Retina (tissue), 1 donor: ENCODE measurements at regions not wholly inside any gene's neighbourhood (a gene's known extent, or its start where the extent isn't known, plus 50 kb on each side); places are given as distances from the start of the nearest gene placed in this dataset.
A peak's percentile ranks its signal among the peaks of the same experiment; 100 is the strongest.

ENCODE experiments used
- DNase-seq: peaks from one replicate; pipeline ENCODE4 v3.0.0-alpha.2; 2016

DNA sequence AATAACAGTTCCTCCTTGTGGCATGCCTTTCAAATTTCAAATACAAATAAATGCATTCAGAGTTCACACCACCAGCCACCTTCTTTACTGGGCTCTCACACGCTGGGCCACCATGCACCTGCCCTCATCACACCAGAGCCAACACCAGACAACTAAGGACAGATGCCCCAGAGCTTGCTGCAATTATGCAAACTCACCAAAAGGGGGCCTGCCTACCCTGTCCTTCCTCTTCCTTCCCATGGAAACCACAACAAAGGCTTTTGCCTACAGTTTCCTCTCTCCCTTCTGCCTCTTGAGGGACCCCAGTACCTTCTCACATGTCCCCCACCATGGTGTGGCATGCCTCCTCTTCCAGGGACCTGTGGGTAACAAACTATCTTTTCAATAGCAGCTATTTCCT, 1333.9 kb upstream of the TENM3 start:
- no peak for DNase-seq

GRCh38 chr4:180913750-180914149, 1329.5 kb upstream of the TENM3 start:
- DNase-seq: no peak

DNA sequence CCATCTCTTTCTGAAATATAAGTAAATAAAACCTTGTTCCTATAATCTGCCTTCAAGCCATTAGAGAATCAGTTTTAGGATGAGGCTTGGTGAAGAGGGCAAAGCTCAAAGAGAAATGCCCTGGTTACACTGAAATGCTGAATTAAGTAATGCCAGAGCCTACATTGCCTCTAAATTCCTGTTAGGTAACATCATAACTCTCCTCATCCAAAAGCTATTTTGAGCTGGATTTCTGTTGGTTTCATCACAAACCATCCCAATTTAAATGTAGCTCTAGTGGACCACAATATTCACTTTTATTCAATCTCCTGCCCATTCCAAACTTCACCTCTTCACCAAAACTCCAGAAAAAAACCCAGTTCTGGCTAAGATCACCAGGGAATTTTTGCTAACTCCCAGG, 1319.7 kb upstream of the TENM3 start:
- no peak for DNase-seq

DNA sequence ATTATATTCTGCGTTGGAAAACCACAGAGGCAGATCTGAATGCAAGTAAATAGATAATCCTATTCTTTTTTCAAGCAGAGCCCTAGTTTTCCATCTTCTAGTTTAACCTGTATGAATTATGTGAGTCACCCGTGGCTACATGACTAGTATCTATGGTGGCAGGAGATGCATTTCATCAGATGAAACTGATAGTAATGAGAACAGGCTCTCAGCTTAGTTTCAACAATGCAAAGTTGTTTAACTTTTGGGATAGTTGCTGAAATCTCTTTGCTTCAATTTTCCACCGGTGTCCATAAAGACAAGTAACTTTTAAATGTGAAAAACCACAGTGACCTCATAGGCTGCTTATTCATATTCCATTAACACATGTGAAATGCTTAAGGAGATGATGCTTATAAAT, 1317.4 kb upstream of the TENM3 start:
- no peak for DNase-seq

DNA sequence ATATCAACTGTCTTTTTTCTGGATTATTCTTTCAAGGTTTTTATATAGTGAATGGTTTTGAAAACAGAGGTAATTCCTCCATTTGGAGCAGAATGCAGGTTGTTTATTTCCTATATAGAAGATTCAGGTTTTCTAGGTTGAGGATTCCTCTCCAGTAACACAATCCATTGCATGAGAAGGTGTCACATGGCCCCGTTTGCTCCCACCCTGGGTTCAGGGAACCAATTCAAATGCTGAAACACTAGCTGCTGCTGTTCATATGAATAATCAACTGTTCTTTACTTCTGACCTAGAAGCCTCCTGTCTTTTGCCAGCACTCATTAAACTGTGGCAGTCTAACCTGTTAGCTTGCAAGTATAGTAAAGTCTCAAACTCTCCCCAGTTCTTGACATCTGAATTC, 1316.9 kb upstream of the TENM3 start:
- DNase-seq: no peak

DNA sequence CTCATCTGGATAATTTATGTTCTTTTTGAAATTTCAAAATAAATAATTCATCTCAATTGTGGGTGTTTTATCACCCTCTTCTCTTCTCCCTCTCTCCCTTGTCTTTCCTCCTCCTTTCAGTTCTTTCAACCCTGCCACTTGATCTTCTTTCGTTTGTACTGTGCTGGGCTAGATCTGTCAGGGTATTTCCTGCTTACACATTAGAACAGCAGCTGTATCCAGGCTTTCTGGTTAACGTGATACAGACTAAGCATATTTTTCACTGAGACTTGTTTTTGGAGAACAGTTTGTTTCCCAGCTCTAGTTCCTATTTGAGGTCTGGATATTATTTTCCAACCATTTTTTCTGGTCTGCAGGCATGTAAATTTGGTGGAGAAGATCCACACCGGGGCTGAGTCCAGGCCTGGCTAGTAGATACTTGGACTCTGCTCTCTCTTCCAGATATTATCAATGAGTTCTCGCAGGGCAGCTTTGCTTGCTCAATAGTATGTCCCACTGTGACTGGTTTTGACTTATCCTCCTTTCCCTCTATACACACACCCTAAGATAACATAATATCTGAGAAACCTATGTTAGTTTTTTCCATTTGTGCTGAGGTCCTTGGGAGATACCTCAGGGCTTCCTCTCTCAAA, 1310.7 kb upstream of the TENM3 start:
- DNase-seq: no peak

GRCh38 chr4:180937083-180937482, 1306.1 kb upstream of the TENM3 start:
- no peak for DNase-seq

GRCh38 chr4:180940680-180941079, 1302.5 kb upstream of the TENM3 start:
- no peak for DNase-seq

DNA sequence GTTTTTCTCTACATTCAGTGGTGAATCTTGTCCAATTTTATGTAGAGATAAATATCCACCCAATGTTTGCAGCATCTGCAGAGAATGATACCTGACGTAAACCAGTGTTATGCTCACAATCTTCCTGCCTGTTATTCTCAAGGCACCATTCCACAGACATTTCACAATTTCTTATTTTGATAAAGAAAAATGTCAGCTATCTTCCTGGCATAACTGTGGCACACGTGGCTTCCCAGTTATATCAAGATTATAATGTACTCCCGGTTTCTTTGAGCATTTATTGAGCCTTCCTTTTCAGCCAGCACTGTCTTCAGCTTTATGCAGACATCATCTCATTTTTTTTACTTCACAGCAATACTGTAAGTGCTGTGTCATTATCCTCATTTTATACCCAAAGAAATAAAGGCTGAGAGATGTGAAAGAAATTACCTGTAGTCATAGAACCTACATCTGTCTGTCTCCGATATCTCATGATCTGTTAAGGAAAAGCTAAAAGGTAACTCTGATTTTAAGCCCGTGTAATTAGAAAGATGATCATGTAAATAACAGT, 1300.8 kb upstream of the TENM3 start:
- DNase-seq: no peak

GRCh38 chr4:180946188-180946587, 1297.0 kb upstream of the TENM3 start:
- no peak for DNase-seq

- DNase-seq: no peak
Observed at GRCh38 chr4:180947425-180947824, 1295.8 kb upstream of the TENM3 start.

GRCh38 chr4:180949424-180950213, 1293.6 kb upstream of the TENM3 start:
- no peak for DNase-seq

- no peak for DNase-seq
Observed at GRCh38 chr4:180950377-180950776, 1292.8 kb upstream of the TENM3 start.

DNA sequence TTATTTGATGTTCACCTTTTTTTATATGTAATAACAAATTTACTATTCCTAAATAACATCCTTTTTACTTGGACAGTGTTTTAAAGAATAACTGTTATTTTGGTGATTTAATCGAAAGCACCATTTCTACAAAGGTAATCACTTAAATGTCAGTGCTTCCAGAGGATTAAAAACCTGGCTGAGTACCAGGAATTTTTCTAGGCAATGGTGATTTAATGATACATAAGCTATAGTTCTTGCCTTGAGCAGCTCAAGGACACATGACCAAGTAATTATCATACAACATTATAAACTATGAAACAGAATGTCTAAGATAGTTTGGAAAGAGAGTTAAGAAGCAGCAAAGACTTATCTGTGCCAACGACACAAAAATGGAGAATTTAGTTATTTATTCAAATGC, 1291.9 kb upstream of the TENM3 start:
- DNase-seq: no peak

GRCh38 chr4:180953572-180953971, 1289.6 kb upstream of the TENM3 start:
- no peak for DNase-seq

DNA sequence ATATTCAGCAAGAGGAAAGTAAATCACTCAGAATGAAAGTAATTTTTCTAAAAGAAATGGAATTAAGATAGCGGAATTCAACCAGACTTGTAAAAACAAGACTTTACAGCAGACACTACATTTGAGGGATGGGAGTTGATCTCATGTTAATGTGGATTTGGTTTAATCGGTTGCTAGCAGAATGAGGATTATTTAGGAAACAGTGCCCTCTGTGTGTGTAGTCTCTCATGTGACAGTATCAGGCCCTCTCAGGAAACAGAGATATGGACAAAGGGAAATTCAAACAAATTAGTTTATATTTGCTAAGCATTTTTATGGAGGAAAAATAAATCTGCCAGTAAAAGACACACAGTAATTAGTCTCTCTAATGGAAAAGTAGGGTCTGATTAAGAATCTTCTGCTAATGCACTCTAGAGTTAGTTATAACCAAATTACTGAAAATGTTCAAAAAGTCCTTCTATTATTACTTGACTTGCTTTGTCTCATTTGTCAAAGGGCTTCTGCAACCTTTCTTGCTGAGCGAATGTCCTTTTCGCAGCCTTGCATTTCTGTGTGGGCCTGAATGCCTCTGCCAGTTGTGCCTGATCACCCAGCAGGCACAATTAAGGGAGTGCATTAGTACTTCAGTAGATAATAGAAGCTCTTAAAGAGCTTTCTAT, 1282.3 kb upstream of the TENM3 start:
- DNase-seq: peak; percentile 42

- no peak for DNase-seq
Observed at GRCh38 chr4:180962268-180962667, 1280.9 kb upstream of the TENM3 start.

DNA sequence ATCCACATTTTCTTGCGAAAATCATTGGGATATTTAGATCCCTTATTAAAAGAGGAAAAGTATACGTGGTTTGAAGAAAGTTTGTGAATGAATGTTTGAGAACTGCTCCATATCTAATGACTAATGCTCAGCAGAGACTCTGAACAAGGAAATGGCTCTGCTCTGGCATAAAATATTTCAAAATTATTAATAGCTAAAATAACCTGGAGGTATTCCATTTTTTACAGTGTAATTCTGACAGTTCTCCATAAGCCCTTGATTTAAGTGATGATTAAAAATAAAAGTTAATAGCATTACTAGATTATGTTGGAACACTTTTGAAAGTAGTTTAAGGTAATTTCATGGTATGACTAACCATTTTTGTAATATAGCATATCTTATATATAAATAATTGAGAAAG, 1276.9 kb upstream of the TENM3 start:
- no peak for DNase-seq

- no peak for DNase-seq
Observed at GRCh38 chr4:180967936-180968335, 1275.3 kb upstream of the TENM3 start.

GRCh38 chr4:180973894-180974293, 1269.3 kb upstream of the TENM3 start:
- DNase-seq: no peak

- DNase-seq: no peak
Observed at GRCh38 chr4:180990931-180991330, 1252.3 kb upstream of the TENM3 start.

DNA sequence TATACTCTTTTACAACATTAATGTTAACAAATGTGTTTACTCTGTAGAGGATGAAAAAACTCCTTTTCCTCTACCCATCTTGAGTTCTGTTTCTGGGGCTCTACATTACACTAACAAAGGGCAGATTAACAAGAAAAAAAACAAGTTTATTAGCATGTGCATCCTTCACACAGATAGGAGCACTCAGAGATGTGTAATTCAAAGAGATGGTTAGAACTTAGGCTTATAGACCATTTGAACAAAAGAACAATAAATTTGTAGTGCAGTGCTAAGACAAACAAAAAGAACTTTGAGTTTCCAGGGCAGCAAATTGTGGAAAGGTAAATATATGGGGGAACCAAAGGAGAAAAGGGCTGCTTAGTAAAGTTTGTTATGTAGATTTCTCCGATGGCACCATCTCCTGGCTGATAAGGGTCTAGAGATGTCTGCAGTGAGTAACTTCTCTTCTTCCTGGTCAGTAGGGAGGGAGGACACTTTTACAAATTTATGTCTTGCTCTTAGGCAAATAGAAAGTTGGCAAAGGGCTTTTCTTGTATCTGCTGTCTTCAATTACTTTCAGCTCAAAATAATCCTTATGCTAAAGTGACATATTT, 1249.9 kb upstream of the TENM3 start:
- no peak for DNase-seq

GRCh38 chr4:180994722-180995121, 1248.5 kb upstream of the TENM3 start:
- no peak for DNase-seq

- DNase-seq: no peak
Observed at GRCh38 chr4:180999217-180999616, 1244.0 kb upstream of the TENM3 start.
